ENCODE measurements at regions not wholly inside any gene's neighbourhood (a gene's known extent, or its start where the extent isn't known, plus 50 kb on each side); places are given as distances from the start of the nearest gene placed in this dataset.
A peak's percentile ranks its signal among the peaks of the same experiment; 100 is the strongest.
"Not testable (repeated sequence)": the region's sequence is repeated elsewhere in the genome, so short reads cannot be mapped to it uniquely, and the experiment has no call there.

DNA sequence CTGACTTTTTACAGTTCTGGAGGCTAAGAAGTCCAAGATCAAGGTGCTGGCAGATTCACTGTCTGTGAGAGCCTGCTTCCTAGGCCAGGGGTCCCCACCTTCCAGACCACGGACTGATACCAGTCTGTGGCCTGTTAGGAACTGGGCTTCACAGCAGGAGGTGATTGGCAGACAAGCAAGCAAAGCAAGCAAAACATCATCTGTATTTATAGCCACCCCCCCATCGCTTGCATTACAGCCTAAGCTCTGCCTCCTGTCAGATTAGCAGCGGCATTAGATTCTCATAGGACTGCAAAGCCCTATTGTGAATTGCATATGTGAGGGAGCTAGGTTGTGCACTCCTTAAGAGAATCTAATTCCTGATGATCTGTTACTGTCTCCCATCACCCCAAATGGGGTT is 194.7 kb upstream of the THRB start:
- no peak for DNase-seq

DNA sequence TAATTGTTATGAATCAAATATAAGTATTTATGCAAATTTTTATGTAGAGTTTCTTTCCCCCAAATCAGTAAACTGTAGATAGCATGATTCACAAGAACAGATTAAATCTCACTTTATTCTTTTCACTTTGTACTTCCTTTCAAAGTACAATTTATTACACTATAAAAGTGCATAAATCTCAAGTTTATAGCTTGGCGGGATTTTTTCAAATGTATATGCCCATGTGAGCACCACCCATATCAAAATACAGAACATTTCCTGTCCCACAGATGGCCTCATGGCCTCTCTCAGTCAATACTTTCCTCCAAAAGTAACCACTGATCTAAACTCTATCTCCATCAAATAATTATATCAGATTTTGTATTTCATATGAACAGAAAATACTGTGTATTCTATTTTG is 196.1 kb upstream of the THRB start:
- no peak for DNase-seq

DNA sequence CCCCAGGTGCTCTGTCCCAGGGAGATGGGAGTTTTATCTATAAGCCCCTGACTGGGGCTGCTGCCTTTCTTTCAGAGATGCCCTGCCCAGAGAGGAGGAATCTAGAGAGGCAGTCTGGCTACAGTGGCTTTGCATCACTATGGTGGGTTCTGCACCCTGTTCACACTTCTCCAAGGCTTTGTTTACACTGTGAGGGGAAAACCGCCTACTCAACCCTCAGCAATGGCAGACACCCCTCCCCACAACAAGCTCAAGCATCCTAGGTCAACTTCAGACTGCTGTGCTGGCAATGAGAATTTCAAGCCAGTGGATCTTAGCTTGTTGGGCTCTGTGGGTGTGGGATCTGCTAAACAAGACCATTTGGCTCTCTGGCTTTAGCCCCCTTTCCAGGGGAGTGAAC is 204.4 kb upstream of the THRB start:
- DNase-seq = not testable (repeated sequence)

DNA sequence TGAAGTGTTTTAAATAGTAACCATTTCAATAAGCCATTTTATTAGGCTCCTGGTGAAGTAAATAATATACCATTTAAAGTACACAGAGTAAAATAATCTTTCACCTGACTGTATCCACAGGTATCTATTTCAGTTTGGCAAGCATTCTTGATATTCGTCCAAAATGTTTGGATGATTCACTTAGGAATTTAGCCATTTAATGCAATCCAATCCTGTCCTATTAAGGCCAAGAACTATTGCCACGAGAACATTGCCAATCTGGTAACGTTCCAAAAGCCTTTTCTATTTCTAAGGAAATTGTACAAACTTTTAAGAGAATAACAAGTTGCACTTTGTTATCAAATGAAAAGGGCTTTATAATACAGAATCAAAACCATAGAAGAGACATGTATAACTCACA is 209.8 kb upstream of the THRB start:
- peak; percentile 68 for DNase-seq

DNA sequence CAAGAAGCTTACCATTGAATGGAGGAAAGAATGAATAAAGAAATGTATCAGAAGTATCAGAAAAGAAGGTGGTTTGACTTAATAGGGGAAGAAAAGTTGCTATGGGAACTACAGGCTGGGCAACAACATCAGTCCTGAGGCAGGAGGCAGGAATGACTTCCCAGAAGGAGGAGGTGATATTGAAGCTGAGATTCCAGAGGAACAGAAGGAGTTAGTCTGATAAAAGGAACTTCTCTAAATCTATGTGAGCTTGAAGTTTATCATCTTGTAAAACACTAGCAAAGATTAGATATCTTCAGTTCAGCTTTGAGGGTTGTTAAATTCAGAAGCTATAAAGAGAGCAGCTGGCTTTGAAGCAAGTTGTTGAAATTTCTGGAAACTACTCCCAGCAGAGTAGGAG is 213.3 kb upstream of the THRB start:
- DNase-seq = no peak

DNA sequence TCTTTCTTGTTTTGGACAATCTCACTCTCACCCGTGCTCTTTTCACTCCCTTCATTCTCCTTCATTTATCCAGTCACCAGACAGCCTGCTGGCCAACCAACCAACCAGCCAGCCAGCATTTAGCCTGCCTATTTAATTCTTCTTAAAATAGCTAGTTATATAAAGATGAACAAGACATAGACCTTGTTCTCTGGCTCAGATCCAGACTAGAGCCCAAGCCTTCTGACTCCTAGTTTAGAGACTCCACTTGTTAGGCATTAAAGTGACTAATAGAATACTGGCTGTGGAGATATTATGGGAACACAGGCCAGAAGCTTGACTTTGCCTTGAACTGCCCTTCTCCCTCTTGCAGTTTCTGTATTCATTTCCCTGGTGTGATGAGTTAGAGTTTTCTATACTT is 215.3 kb upstream of the THRB start:
- peak; percentile 14 for DNase-seq

DNA sequence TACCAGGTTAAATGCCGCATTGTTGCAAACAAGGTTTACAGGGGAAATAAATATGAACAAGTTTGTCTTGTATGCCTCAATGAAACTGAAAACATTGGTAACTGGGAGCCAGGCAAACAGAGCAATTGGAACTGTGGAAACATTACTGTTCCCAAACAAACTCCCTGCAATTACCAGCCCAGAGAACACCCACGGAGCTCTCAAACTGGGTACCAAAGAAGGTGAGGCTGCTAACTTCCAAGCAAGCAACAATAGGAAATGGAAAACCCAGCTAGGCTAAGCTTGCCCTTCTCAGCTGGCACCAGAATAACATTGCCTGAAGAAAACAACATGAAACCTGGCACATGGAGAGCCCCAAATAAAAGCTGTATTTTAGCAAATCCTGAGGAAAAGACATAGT is 218.9 kb upstream of the THRB start:
- DNase-seq = no peak

DNA sequence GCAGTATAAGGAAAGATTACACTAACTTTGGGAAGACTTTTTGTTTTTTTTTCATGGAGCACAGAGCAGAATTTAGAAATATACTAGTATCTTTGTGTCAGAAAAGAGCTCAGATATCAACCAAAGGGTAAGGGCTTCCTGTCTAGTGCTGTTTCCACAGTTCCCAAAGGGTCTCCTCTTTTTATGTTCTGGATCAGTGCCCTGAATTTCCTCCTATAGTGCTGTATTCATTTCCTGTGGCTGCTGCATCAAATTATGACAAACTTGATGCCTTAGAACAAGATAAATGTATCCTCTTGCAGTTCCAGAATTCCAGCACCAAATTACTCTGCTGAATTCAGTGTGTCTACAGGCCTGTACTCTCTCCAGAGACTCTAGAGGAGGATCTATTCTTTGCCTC is 219.8 kb upstream of the THRB start:
- peak; percentile 18 for DNase-seq

DNA sequence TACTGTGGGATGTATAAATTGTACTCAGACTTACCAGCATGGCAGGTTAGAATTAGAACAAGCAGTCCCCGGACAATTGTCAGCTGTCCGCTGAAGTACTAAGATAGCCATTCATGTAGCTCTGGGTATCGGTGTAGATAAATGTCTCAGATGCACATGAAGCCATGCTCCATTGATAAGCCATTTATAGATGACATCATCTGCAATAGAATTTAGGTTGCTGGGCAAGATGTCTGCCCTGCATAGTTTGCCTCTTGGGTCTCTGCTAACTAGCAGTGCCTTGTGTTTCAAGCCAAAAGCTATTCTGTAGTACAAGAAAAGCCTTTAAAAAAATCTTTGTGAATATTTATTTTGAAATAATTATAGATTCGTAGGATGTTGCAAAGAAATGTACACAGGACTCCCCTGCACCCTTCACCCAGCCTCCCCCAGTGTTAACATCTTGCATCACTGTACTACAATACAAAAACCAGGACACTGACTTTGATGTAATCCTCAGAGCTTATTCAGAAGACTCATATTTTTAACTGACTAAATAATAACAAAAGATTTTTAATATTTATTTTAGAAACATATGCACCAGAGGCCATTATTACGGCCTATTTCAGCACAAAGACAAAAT is 220.6 kb upstream of the THRB start:
- DNase-seq = no peak

DNA sequence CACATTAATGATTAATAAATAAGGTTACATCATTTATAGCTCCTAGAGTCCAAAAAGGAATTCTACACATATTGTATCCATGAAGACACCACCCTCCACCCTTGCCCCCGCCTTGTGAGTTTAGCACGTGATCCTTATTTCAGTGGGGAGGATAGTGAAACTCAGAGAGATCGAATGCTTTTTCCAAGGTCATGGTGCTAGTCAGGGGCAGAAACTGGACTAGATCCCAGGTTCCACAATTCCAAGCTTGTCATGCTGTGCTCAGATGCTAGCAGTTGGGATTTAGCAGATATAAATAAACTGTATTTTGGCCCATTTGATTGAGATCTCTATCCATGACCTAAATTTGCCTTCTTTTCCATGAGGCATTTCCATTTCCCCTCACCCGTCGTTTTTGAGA is 227.4 kb upstream of the THRB start:
- no peak for DNase-seq

DNA sequence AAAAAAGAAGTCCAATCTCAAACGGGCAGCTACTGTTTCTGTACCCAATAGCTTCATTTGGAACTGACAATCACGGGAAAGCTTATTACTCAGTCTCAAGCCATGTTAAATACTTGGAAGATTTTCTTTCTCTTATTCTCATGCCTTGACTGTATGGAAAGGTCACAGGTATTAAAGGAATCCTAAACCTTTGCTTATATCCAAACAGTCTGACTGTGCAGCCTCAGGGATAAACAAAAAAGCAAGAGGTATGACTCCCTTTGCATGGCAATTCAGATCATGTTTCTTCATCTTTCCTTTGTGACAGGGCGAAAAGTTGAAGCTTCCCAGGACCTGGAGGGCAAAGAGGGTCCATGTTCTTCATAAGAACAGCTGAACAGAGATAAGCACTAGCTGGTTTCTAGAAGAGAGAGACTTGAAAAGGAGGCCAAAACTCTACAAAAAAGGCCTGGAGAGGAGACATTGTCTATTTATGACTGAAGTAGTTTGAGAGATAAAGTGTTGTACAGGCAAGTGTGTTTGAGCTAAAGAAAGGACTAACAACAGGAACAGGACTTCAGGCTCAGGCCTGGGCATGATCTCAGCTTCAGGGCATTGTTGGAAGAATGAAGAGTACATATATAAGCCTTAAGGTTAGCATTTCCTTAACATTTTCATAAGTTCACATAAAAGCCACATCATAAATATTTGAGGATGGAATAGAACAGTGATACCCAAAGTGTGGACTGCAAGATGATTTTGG is 231.0 kb upstream of the THRB start:
- no peak for DNase-seq

DNA sequence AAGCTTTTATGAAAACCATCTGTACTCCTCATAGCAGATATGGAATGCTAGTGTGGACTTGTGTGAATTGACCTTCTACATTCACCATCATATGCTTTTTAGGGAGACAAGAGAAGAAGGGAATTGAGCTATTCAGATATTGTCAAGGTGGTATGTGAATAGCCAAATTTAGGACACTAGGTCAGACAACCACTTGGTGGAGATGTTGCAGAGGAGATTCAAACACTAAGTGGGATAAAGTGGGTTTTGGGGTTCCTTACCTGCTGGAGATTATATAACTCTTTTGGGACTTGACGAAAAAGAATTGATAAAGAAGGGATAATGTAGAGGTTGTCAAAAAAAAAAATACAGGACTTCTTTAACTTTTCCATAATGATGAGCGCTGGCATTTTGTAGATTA is 231.8 kb upstream of the THRB start:
- no peak for DNase-seq

DNA sequence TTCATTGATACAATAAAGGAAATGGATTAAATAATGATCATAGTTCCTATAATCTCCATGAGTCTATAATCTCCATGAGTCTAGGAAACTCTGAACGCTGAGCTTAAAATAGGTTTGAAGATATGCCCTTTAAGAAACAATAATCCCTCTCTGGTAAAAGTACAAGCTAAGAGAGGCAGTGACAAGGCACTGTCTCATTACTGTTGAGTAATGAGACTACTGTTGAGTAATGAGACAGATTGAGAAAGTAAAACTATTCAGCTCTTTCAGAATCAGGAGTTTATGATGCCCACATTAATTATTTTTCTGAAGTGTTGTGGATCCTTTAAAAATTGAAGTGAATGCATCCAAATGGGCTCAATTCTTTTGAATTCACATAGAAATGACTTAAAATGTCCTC is 235.5 kb upstream of the THRB start:
- no peak for DNase-seq

DNA sequence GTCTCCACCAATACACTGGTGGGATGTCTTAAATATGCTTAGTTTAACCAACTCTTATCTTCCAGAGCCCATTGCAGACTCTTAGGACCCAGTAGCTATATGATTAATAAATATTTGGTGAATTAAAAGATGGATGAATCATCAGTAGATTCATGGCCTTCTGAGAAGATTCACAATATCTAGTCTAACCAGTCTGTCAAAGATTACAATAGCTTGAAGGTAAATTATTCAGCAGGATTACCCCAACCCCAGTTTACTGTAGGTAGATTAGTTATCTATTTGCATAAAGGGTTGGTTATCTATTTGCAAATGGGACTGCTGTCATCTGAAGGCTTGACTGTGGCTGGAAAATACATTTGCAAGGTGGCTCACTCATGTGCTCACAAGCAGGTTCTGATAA is 239.4 kb upstream of the THRB start:
- DNase-seq = no peak

DNA sequence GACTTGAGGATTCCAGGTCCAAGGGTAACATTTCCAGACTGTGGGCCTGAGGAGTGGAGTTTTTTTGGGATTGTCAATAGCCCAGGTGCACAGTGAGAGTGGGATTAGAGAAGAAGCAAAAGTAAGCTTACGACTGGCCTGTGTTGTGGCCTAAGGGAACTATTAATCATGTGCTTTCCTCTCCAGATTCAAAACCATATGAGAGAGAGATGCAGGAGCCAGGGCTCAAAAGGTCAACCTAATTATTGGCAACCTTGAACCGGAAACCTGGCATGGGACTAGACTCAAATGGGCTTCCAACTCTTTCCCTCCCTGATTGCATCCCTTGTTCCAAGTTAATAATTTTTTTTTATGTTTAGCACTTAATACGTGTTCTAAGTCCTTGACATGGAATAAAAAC is 242.1 kb upstream of the THRB start:
- DNase-seq = no peak

DNA sequence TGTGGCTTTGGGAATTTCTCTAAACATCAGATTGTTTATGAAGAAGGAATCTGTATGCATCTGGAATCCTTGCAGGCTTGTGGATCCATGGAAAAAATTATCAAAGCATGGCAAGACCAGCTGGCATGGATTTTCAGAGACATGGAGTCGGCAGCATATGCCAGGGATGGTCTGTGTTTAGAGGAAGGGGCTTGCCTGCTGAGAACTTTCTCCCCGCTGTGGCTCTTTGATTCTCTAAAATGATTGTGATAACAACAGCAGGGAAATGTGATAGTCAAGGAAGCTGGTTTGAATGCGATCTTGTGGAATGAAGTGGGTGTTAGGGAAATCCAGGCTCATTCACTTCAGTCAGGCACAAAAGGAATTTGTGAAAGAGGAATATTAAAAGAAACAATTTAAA is 245.7 kb upstream of the THRB start:
- no peak for DNase-seq

DNA sequence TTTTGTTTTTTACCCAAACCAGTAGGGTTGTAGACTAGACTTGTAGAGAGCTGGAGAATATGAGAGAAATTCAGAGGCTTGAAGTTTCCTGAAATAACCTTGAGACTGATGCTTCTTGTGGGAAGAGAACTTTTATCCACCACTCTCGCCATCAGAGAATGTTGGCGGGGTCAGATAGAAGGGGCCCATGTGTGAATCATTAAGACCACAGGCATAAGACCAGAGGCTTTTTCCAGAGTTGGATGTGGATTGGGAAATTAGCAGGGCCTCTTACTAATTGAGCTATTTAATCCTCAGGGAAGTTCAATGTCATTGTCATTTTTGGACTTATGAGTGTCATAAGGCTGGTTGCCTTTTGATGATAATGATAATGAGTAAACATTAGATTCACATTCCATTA is 246.9 kb upstream of the THRB start:
- peak; percentile 49 for DNase-seq

DNA sequence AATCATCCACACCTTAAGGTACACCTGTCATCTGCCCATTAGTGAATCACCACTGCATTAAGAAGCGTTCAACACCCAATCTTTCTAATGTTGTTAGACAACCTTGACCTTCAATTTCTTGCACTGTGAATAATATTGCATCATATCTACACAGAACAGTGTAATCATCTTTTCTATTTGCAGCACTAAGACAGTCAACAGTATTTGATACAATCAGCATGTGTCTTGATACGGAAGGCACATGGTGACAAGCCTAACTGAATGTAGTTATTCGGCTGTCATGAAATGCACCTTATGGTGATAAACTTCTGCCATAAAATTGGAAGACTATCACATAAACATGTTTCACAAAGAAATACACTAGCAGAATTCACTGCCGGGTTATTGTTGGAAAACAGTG is 253.9 kb upstream of the THRB start:
- DNase-seq = no peak

DNA sequence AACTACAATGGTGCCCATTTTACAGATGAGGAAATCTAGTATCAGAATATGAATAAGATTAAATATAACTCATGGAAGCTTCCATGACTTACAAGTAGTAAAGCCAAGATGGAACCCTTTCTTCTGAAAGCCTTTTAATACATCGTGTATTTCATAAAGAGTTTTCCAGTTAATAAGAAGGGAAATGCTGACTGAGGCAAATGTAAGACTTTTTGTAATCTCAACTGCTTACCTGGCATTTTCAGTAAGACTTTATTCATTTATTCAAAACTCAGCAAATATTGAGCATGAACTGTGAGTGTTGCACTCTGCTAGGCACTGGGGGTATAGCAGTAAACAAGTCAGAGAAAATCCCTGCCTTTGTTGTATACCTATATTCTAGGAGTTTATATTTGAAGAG is 256.4 kb upstream of the THRB start:
- DNase-seq = no peak

DNA sequence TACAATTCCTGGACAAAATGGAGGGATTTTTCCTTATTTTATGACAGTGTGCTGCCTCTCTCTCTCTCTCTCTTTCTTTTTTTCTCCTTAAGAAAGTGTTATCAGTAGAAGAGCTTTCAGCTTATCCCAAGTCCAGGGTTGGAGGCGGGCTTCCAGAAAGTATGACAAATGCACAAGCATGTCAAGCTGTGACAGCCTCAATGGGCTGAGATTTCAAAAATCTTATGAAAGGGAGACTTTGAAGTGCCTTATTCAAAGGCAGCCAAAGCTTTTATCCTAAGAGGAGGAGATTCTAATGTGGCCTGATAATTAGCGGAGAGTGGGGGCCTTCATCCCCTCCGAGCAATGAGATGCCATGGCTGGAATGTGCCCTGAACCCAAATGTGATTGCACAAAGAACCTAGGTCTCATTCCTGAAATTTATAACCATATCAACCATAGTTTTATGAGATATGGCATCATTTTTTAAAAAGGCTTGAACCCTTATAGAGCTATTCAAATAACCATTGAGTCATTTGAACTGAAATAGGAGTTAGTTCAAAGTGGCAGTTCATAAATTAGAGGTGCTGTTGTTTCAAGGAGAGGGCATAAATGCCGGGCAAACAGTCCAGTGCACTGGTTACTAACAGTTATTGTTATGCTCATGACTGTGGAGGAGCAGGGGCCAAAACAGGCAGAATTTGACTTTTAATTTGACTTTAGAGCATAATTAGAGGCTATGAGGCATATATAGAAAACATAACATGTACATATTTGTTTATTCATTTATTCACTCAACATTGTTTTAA is 261.6 kb upstream of the THRB start:
- no peak for DNase-seq

DNA sequence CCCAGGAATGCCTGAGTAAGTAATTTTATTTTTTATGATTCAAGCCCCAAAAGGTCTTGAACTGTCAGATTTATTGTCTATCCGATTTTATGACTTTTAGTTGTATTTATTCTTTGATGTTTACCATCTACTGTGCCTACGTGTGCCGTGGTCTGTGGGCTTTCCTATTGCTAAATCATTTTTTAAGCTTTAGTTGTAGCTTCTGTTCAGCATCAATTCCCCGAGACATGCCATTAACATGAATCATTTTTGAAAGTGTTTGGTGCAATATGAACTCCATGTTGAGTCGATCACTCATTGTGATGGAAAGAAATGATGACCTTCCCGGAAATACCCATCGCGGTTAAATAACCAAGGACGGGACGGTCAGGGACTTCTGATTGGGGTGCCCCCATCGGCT is 268.7 kb upstream of the THRB start:
- peak; percentile 60 for DNase-seq

DNA sequence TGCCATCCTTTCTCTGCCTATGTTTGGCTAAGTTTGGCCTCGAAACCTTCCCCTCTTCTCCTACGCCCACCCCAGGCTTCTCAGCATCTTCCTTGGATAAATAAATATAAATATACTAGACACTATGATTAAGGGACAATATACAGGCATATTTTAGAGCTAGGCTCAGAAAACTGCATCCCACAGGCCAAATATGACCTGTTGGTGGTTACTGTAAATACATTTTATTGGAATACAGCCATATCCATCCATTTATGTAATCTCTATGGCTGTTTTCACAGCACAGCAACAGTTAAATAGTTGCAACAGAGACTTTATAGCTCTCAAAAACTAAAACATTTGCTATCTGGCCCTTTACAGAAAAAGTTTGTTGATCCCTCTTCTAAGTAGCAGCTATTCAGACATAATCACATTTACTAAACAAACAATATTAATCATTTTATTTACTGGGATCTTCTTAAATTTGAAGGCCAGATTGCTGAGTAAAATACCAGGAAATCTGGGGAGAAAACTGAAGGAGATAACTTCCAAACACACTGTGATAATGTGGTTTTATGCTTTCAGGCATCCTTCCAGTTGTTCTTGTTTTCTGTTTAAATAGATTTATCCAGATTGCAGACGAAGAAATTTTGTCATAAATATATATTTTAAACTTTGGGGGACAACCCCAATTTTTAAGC is 269.7 kb upstream of the THRB start:
- DNase-seq = no peak

DNA sequence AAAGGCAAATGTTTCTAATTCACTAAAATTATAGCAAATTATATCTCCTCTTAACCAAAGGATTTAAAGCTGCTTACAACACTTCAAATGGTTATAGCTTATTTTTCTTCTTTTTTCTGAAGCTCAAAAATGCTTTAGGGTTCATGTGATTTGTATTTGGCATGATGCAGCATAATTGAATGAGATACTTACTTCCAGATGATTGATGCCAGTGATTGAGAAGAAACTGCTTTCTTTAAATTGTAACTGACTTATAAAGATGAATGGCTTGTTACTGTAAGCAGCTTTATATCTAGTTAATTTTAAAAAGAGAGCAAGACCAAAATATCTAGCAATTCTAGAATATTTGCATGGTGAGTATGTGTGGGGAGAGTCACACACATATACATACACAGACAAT is 270.7 kb upstream of the THRB start:
- DNase-seq = no peak

DNA sequence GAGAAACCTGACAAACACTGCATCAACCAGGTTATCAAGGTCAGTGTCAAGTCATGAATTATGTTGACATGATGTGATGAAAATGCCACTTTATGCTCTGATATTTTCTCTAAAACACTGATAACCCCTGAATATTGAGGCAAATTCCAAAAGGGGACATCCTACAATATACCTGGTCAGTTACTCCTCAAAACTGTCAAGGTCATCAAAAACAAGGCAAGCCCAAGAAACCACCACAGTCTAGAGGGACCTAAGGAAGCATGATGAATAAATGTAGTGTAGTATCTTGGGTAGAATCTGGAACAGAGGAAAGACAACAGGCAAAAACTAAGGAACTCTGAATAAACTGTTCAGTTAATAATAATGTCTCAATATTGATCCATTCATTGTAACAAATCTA is 275.3 kb upstream of the THRB start:
- no peak for DNase-seq

Measured in fibroblast of skin of right biceps (primary cell).